GM08714 (cell line): ENCODE measurements at regions not wholly inside any gene's neighbourhood (a gene's known extent, or its start where the extent isn't known, plus 50 kb on each side); places are given as distances from the start of the nearest gene placed in this dataset.

Experiments
- H3K4me3 ChIP-seq: fragments of 200-500 bp; sonication (Bioruptor generic); 2 replicates; pipeline ENCODE4 v1.5.1; 2014; ENCODE audit warnings: mild to moderate bottlenecking, low read length, inconsistent platforms
- ZNF274 ChIP-seq: IDR thresholded peaks from 2 replicates; pipeline ENCODE4 v1.6.1; 2012; ENCODE audit warnings: mild to moderate bottlenecking, low read depth, low read length

DNA sequence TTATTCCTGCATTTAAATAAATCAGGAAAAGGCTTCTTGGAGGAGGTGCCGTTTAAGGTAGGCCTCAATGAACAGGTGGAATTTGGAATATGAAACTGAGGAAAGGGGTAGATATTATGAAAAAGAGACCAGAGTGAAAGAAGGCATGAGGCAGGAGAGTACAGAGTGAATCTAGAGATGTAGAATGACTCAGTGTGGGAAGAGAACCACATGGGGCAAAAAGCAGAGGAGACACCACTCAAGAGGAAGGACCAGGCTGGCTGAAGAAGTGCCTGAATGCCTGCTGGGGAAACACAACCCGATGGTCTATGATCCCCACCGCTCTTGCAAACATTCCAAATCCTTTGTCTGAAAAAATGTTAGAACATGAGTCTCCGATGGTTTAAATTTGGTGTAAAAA is 1134.1 kb downstream of the VRK1 start:
- TF ChIP-seq ZNF274: no peak
- H3K4me3 ChIP-seq: no peak overlapping the region

DNA sequence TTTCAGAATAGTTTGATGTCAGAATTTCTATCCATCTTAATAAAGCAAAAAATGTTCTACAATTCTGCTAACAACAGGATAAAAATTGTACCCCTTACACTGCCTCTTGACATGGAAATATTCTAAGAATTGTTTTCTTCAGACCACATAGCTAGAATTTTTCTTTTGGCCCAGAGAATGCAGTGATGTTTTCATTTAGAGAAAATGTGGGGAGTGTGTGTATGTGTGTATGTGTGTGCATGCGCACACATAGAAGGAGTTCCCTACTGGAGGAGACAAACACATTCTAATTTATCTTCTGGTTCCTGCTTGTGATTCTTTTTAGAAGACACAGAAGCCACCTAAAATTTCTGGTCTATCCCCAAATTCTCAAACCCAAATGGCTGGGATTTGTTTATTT is 1145.7 kb downstream of the VRK1 start:
- no peak for TF ChIP-seq ZNF274
- no peak overlapping the region for H3K4me3 ChIP-seq

DNA sequence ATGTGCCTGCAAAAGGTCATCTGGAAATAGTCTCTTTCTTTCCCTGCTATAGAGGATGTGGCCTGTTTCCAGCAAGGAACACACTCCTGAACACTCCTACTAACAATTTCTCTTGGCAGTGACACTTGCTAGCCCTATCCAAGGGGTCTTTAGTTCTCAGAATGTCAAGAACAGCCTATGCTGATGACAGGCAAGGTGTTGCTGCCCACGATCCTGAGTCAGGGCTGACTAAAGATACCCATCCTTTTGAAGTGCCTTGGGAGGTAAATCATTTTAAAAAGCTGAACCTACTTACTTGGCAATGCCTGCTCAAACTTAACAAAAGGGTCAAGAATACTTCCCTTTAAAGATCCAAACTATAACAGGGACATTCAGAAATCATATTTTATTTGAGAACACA is 1146.4 kb downstream of the VRK1 start:
- TF ChIP-seq ZNF274: no peak
- no peak overlapping the region for H3K4me3 ChIP-seq

- H3K4me3 ChIP-seq: no peak overlapping the region
- no peak for TF ChIP-seq ZNF274
Measured at GRCh38 chr14:97944380-97944779, 1147.2 kb downstream of the VRK1 start.

DNA sequence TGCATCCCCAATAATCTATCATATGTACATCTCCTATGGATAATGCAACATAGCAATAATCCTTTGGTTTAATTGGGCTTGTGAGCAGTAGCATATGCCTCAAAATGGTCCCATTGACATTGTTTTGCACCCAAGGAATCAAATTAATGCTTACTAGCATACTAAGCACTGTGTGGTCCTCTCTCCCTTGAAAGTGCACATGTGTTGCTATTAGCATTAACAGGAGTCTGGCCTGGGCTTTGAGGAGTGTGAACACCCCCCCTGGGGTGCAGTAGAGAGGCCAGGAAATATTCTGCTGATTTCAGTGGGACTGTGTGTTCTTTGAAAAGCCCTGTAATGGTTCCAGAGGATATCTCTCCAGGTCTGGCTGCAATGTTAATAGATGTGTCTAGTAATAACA is 1148.4 kb downstream of the VRK1 start:
- TF ChIP-seq ZNF274: no peak
- H3K4me3 ChIP-seq: no peak overlapping the region

DNA sequence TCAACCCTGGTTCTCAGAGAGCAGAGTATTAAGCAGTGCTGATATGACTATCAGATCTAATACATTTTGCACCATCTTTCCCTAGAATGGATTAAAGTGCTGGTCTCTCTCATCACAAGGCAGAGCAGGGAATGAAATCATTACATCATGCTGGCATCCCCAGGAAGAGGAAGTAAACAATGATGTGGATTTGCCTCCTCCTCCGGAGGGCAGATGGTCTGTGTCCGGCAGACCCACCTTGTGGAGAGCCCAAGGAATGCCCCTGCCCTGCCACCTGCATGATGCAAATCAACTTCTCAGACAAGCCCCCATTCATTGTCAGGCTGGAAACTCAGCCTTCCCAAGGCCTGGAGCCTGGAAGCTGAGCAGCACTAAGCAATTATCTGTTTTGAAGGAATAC is 1149.1 kb downstream of the VRK1 start:
- no peak for TF ChIP-seq ZNF274
- H3K4me3 ChIP-seq: no peak overlapping the region

DNA sequence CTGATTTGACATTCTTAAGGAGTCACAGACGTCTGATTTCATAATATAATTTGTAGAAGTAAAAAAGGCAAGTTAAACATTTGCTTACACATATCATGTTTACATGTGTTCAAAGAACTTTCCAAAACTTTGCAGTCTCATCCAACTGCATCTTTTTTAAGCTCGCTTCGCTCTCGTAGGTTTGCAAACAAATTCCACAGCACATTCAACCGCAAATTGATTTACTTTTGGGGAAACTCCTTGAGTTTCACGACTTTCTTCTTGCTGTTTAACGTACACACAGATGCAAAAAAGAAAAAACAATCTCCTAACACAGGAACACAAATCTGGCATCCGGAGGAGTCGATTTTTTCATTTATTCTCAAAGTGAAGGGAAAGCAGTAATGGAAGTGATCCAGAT is 1149.5 kb downstream of the VRK1 start:
- no peak for TF ChIP-seq ZNF274
- H3K4me3 ChIP-seq: no peak overlapping the region

DNA sequence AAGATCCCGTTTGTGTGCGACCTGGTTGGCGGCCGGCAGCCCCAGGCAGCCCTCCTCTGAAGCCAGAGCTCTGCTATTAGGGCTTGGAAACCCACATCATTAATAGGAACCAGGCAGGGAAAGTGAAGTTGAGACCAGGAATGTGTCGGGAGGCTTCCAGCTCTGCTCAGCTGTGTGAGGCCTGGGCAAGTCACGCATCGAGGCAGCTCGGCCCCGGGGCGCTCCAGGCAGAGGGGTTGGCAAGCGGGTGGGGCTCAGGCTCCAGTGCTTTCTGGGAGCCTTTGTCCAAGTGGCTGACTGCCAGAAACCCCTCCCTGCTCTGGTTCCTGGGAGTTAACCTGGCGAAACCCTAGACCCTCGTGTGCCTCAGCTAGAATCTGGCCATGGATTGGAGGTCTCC is 1151.7 kb downstream of the VRK1 start:
- no peak for TF ChIP-seq ZNF274
- H3K4me3 ChIP-seq: no peak overlapping the region

- no peak overlapping the region for H3K4me3 ChIP-seq
- TF ChIP-seq ZNF274: no peak
Measured at GRCh38 chr14:97956581-97957340, 1159.6 kb downstream of the VRK1 start.

GRCh38 chr14:97959251-97959650 is 1162.1 kb downstream of the VRK1 start:
- no peak for TF ChIP-seq ZNF274
- no peak overlapping the region for H3K4me3 ChIP-seq

GRCh38 chr14:97960436-97960835 is 1163.3 kb downstream of the VRK1 start:
- H3K4me3 ChIP-seq: no peak overlapping the region
- TF ChIP-seq ZNF274: no peak

DNA sequence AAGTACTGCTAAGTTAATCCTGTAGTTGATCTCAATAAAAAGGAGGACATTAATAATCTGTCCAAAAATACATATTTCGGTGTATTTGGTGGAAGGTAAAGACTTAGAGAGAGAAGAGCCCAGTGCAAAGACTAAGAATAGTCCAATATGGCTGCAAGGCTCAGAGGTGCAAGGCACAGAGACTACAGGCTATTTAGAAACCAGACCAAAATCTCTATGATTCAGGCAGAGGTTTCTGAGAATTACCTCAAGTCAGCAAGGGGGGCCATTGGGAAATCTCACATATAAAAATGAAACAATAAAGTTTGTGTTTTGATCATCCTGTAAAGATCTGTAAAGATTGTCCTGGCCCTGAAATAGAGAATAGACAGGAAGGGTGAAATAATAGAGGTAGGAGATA is 1173.0 kb downstream of the VRK1 start:
- TF ChIP-seq ZNF274: no peak

DNA sequence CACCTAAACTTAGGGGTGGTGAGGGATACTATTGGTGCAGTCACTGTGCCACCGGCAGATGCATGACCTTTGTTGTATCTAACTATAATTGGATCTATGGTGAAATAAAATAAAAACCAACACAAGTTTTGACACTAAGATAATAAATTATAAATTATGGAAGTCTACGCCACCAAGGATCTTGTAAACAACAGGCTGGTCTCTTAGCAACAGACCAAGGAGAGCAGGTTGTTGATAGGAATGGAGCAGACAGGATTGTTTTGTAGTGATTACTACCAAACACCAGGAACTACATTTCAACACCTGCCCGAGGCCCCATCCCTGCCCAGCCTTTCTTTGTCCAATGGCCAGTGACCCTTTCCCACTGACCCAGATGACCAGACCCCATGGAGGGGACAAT is 1178.0 kb downstream of the VRK1 start:
- no peak for TF ChIP-seq ZNF274
- H3K4me3 ChIP-seq: no peak overlapping the region

More for the DNA sequence above, 1173.0 kb downstream of the VRK1 start:
- no peak overlapping the region for H3K4me3 ChIP-seq

GRCh38 chr14:97975962-97976361 is 1178.8 kb downstream of the VRK1 start:
- no peak overlapping the region for H3K4me3 ChIP-seq
- TF ChIP-seq ZNF274: no peak

GRCh38 chr14:97976861-97977260 is 1179.7 kb downstream of the VRK1 start:
- no peak overlapping the region for H3K4me3 ChIP-seq
- TF ChIP-seq ZNF274: no peak
